Liver (tissue), 8 donors: ENCODE measurements at regions not wholly inside any gene's neighbourhood (a gene's known extent, or its start where the extent isn't known, plus 50 kb on each side); places are given as distances from the start of the nearest gene placed in this dataset.

Experiments used
- DNase-seq: peaks from one replicate; pipeline ENCODE4 v3.0.0-alpha.2; 2017; ENCODE audit warnings: low spot score
- H3K27ac ChIP-seq, 2 donors: one replicate each; pipeline ENCODE4 v1.7.0; 2013; ENCODE audit warnings: inconsistent platforms in 2 of 2, low read length in 2 of 2, control low read depth in 1 of 2, low read depth in 1 of 2, mild to moderate bottlenecking in 1 of 2
- H3K27me3 ChIP-seq, 4 donors: one replicate each; pipeline versions ENCODE4 v1.6.1 to v1.7.0; 2013; ENCODE audit warnings: low read length in 3 of 4, inconsistent platforms in 1 of 4, mild to moderate bottlenecking in 1 of 4, moderate library complexity in 1 of 4; ENCODE audit not compliant: control insufficient read depth in 4 of 4, insufficient read depth in 4 of 4
- H3K36me3 ChIP-seq, 4 donors: one replicate each; pipeline versions ENCODE4 v1.6.1 to v1.7.0; 2013; ENCODE audit warnings: low read length in 3 of 4, mild to moderate bottlenecking in 3 of 4, low read depth in 1 of 4, moderate library complexity in 1 of 4; ENCODE audit not compliant: control insufficient read depth in 4 of 4, insufficient read depth in 3 of 4
- H3K4me1 ChIP-seq, 4 donors: one replicate each; pipeline versions ENCODE4 v1.6.1 to v1.7.0; 2013; ENCODE audit warnings: low read length in 3 of 4, mild to moderate bottlenecking in 3 of 4, moderate library complexity in 1 of 4; ENCODE audit not compliant: control insufficient read depth in 4 of 4, insufficient read depth in 4 of 4
- H3K4me3 ChIP-seq, 3 donors: one replicate each; pipeline versions ENCODE4 v1.6.1 to v1.7.0; 2013; ENCODE audit warnings: low read length in 3 of 3, control low read depth in 1 of 3, low read depth in 1 of 3, mild to moderate bottlenecking in 1 of 3
- H3K9ac ChIP-seq, 2 donors: one replicate each; pipeline ENCODE4 v1.7.0; 2013; ENCODE audit warnings: low read length in 2 of 2, mild to moderate bottlenecking in 2 of 2, moderate library complexity in 2 of 2, control low read depth in 1 of 2, low read depth in 1 of 2
- H3K9me3 ChIP-seq, 4 donors: one replicate each; pipeline versions ENCODE4 v1.6.1 to v1.7.0; 2013; ENCODE audit warnings: low read length in 3 of 4; ENCODE audit not compliant: control insufficient read depth in 4 of 4
- ATF3 ChIP-seq: IDR thresholded peaks from 2 replicates; pipeline ENCODE4 v1.6.1; 2016; ENCODE audit warnings: antibody characterized with exemption
- EGR1 ChIP-seq, 2 donors: IDR thresholded peaks; 2 replicates each; pipeline ENCODE4 v1.6.1; 2016 to 2018; ENCODE audit warnings: antibody characterized with exemption in 2 of 2, low read depth in 2 of 2
- FOXA1 ChIP-seq: IDR thresholded peaks from 2 replicates; pipeline ENCODE4 v1.6.1; 2016; ENCODE audit warnings: antibody characterized with exemption
- FOXA2 ChIP-seq: IDR thresholded peaks from 2 replicates; pipeline ENCODE4 v1.6.1; 2016; ENCODE audit warnings: antibody characterized with exemption
- GABPA ChIP-seq, 2 donors: IDR thresholded peaks in 1 of 2; conservative IDR thresholded peaks in 1 of 2; 2 replicates each; pipeline ENCODE4 v1.6.1; 2016; ENCODE audit warnings: antibody characterized with exemption in 2 of 2, mild to moderate bottlenecking in 1 of 2, moderate library complexity in 1 of 2
- HNF4A ChIP-seq, 2 donors: conservative IDR thresholded peaks; 2 replicates each; pipeline ENCODE4 v1.6.1; 2016; ENCODE audit warnings: antibody characterized with exemption in 2 of 2, mild to moderate bottlenecking in 2 of 2
- HNF4G ChIP-seq: IDR thresholded peaks from 2 replicates; pipeline ENCODE4 v1.6.1; 2016; ENCODE audit warnings: antibody characterized with exemption
- JUND ChIP-seq, 2 donors: IDR thresholded peaks; 2 replicates each; pipeline ENCODE4 v1.6.1; 2016; ENCODE audit warnings: antibody characterized with exemption in 2 of 2
- NR2F2 ChIP-seq: IDR thresholded peaks from 2 replicates; pipeline ENCODE4 v1.6.1; 2016; ENCODE audit warnings: antibody characterized with exemption
- RAD21 ChIP-seq, 2 donors: IDR thresholded peaks; 2 replicates each; pipeline ENCODE4 v1.6.1; 2016; ENCODE audit warnings: antibody characterized with exemption in 2 of 2, mild to moderate bottlenecking in 2 of 2
- RXRA ChIP-seq, 2 donors: IDR thresholded peaks; 2 replicates each; pipeline ENCODE4 v1.6.1; 2017 to 2018; ENCODE audit warnings: antibody characterized with exemption in 2 of 2, mild to moderate bottlenecking in 1 of 2
- SP1 ChIP-seq: IDR thresholded peaks from 2 replicates; pipeline ENCODE4 v1.6.1; 2018; ENCODE audit warnings: antibody characterized with exemption, mild to moderate bottlenecking
- TAF1 ChIP-seq: conservative IDR thresholded peaks from 2 replicates; pipeline ENCODE4 v1.6.1; 2016; ENCODE audit warnings: antibody characterized with exemption, mild to moderate bottlenecking
- YY1 ChIP-seq: IDR thresholded peaks from 2 replicates; pipeline ENCODE4 v1.6.1; 2016; ENCODE audit warnings: antibody characterized with exemption, mild to moderate bottlenecking
- ZBTB33 ChIP-seq: IDR thresholded peaks from 2 replicates; pipeline ENCODE4 v1.6.1; 2016; ENCODE audit warnings: antibody characterized with exemption
- WGBS: extraction: QIAGEN DNeasy Blood & Tissue Kit; methylation state at CpG from one replicate; pipeline ENCODE4 v1.1.7; 2013; 5-methylcytosine and 5-hydroxymethylcytosine counted together
- TF ChIP-seq, protein P1 (sequence below): IDR thresholded peaks from 2 replicates; pipeline ENCODE4 v1.6.1; 2016; ENCODE audit warnings: antibody characterized with exemption, mild to moderate bottlenecking
- TF ChIP-seq, protein P2 (sequence below): IDR thresholded peaks from 2 replicates; pipeline ENCODE4 v1.6.1; 2016; ENCODE audit warnings: antibody characterized with exemption
- TF ChIP-seq, protein P3 (sequence below): fragments of 150-350 bp; IDR thresholded peaks from 2 replicates; pipeline ENCODE4 v1.5.1; 2017; ENCODE audit warnings: improper control_type of control experiment, low read depth, low read length; ENCODE audit not compliant: missing input control
- donor health status: healthy.
- donor health status: healthy.
- donor health status: healthy.
- donor health status: healthy.
- donor health status: healthy.

DNA sequence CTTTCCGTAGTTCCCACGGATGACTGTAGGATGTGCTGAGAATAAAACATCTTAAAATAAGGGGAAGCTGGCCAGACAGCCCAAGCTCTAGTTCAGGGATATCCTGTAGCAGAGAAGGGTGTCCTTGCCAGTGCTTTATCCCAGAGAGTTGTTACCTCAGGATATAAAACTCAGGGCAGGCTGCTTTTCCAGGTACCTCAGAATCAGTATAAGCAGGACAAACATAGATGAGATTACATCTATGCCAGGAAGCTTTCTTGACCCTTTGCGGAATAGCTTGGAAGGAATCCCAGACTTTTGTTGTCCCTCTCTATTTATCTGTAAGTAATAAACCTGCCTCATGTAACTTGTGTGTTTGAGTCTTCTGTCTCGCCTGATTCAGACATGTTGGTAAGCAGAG, 565.7 kb downstream of the PRDM9 start:
- H3K27me3 ChIP-seq, result no peaks in the 10 kb centered on the region
- DNase-seq, result no peak
- H3K4me3 ChIP-seq, result no peak overlapping the region
- no peak for TF ChIP-seq ATF3
- TF ChIP-seq ZBTB33, result no peak
- no peak for TF ChIP-seq YY1
- TF ChIP-seq HNF4G, result no peak
- TF ChIP-seq, protein P1, sequence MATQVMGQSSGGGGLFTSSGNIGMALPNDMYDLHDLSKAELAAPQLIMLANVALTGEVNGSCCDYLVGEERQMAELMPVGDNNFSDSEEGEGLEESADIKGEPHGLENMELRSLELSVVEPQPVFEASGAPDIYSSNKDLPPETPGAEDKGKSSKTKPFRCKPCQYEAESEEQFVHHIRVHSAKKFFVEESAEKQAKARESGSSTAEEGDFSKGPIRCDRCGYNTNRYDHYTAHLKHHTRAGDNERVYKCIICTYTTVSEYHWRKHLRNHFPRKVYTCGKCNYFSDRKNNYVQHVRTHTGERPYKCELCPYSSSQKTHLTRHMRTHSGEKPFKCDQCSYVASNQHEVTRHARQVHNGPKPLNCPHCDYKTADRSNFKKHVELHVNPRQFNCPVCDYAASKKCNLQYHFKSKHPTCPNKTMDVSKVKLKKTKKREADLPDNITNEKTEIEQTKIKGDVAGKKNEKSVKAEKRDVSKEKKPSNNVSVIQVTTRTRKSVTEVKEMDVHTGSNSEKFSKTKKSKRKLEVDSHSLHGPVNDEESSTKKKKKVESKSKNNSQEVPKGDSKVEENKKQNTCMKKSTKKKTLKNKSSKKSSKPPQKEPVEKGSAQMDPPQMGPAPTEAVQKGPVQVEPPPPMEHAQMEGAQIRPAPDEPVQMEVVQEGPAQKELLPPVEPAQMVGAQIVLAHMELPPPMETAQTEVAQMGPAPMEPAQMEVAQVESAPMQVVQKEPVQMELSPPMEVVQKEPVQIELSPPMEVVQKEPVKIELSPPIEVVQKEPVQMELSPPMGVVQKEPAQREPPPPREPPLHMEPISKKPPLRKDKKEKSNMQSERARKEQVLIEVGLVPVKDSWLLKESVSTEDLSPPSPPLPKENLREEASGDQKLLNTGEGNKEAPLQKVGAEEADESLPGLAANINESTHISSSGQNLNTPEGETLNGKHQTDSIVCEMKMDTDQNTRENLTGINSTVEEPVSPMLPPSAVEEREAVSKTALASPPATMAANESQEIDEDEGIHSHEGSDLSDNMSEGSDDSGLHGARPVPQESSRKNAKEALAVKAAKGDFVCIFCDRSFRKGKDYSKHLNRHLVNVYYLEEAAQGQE, result no peak
- TF ChIP-seq JUND (IDR thresholded peaks at IDR 0.05), result no peak
- TF ChIP-seq FOXA2, result no peak
- no peak for TF ChIP-seq HNF4A (conservative IDR thresholded peaks at IDR 0.05)
- TF ChIP-seq, protein P2, sequence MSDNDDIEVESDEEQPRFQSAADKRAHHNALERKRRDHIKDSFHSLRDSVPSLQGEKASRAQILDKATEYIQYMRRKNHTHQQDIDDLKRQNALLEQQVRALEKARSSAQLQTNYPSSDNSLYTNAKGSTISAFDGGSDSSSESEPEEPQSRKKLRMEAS, result no peak
- no peak for TF ChIP-seq FOXA1
- TF ChIP-seq, protein P3, sequence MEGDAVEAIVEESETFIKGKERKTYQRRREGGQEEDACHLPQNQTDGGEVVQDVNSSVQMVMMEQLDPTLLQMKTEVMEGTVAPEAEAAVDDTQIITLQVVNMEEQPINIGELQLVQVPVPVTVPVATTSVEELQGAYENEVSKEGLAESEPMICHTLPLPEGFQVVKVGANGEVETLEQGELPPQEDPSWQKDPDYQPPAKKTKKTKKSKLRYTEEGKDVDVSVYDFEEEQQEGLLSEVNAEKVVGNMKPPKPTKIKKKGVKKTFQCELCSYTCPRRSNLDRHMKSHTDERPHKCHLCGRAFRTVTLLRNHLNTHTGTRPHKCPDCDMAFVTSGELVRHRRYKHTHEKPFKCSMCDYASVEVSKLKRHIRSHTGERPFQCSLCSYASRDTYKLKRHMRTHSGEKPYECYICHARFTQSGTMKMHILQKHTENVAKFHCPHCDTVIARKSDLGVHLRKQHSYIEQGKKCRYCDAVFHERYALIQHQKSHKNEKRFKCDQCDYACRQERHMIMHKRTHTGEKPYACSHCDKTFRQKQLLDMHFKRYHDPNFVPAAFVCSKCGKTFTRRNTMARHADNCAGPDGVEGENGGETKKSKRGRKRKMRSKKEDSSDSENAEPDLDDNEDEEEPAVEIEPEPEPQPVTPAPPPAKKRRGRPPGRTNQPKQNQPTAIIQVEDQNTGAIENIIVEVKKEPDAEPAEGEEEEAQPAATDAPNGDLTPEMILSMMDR, result no peak
- H3K36me3 ChIP-seq, result no peaks in the 10 kb centered on the region
- WGBS, result 62% methylated on average over 4 of the region's 4 CpGs
- H3K9me3 ChIP-seq, result no peaks in the 10 kb centered on the region
- H3K4me1 ChIP-seq, result no peaks in the 10 kb centered on the region
- H3K9ac ChIP-seq, result no peak overlapping the region
- no peak overlapping the region for H3K27ac ChIP-seq

GRCh38 chr5:24080046-24080445, 564.7 kb downstream of the CDH10 start:
- DNase-seq, result no peak
- H3K9ac ChIP-seq, result no peak overlapping the region
- 77% methylated on average over 2 of the region's 2 CpGs for WGBS
- no peak overlapping the region for H3K4me3 ChIP-seq
- H3K27me3 ChIP-seq, result no peaks in the 10 kb centered on the region
- no peak overlapping the region for H3K27ac ChIP-seq
- no peaks in the 10 kb centered on the region for H3K36me3 ChIP-seq
- H3K4me1 ChIP-seq, result no peaks in the 10 kb centered on the region
- H3K9me3 ChIP-seq, result no peaks in the 10 kb centered on the region
- TF ChIP-seq GABPA (IDR thresholded peaks at IDR 0.05 in 1 of 2, conservative IDR thresholded peaks at IDR 0.05 in 1 of 2) (no peak), FOXA2 (no peak), RAD21 (IDR thresholded peaks at IDR 0.05) (no peak), NR2F2 (no peak), JUND (IDR thresholded peaks at IDR 0.05) (no peak), ATF3 (no peak), FOXA1 (no peak), HNF4A (conservative IDR thresholded peaks at IDR 0.05) (no peak), EGR1 (IDR thresholded peaks at IDR 0.05; ENCODE audit: low read depth in 2 of 2) (no peak), RXRA (IDR thresholded peaks at IDR 0.05) (no peak), TAF1 (no peak), SP1 (no peak), YY1 (no peak)
- TF ChIP-seq, protein P2, result no peak
- TF ChIP-seq, protein P3, result no peak
- TF ChIP-seq, protein P1, result no peak
